Mesenchymal stem cell (in vitro differentiated cells and primary cell): ENCODE measurements at regions not wholly inside any gene's neighbourhood (a gene's known extent, or its start where the extent isn't known, plus 50 kb on each side); places are given as distances from the start of the nearest gene placed in this dataset.
"Not testable (repeated sequence)": the region's sequence is repeated elsewhere in the genome, so short reads cannot be mapped to it uniquely, and the experiment has no call there.

Source experiments
- DNase-seq: peaks from one replicate; pipeline ENCODE4 v3.0.0-alpha.2; 2013
- H2AFZ ChIP-seq: one replicate; pipeline ENCODE4 v1.6.1; 2013; ENCODE audit warnings: low read depth, mild to moderate bottlenecking, control low read depth, inconsistent platforms, low read length, moderate library complexity
- H2AK5ac ChIP-seq: 2 replicates; pipeline ENCODE4 v1.6.1; 2013; ENCODE audit warnings: low read length, moderate library complexity, mild to moderate bottlenecking, inconsistent platforms; ENCODE audit not compliant: severe bottlenecking
- H2BK120ac ChIP-seq: one replicate; pipeline ENCODE4 v1.6.1; 2013; ENCODE audit warnings: low read depth, mild to moderate bottlenecking, inconsistent platforms, low read length, moderate library complexity
- H2BK12ac ChIP-seq, 2 experiments: one replicate each; pipeline ENCODE4 v1.6.1; 2013; ENCODE audit warnings: inconsistent platforms in 2 of 2, low read length in 2 of 2, mild to moderate bottlenecking in 2 of 2, moderate library complexity in 2 of 2, control low read depth in 1 of 2
- H2BK15ac ChIP-seq: one replicate; pipeline ENCODE4 v1.6.1; 2013; ENCODE audit warnings: mild to moderate bottlenecking, low read depth, inconsistent platforms; ENCODE audit not compliant: poor library complexity, severe bottlenecking
- H2BK5ac ChIP-seq: 2 replicates; pipeline ENCODE4 v1.6.1; 2013; ENCODE audit warnings: low read depth, mild to moderate bottlenecking, low read length, control low read depth, inconsistent platforms; ENCODE audit not compliant: poor library complexity, severe bottlenecking
- H3K14ac ChIP-seq, 2 experiments: one replicate each; pipeline ENCODE4 v1.6.1; 2013; ENCODE audit warnings: inconsistent platforms in 2 of 2, low read length in 2 of 2, control low read depth in 1 of 2, mild to moderate bottlenecking in 1 of 2, moderate library complexity in 1 of 2
- H3K18ac ChIP-seq, 2 experiments: one replicate each; pipeline ENCODE4 v1.6.1; 2013; ENCODE audit warnings: inconsistent platforms in 2 of 2, low read length in 2 of 2, control low read depth in 1 of 2, low read depth in 1 of 2, mild to moderate bottlenecking in 1 of 2
- H3K23ac ChIP-seq, 2 experiments: one replicate each; pipeline ENCODE4 v1.6.1; 2013; ENCODE audit warnings: inconsistent platforms in 2 of 2, low read length in 2 of 2, mild to moderate bottlenecking in 2 of 2, moderate library complexity in 2 of 2, control low read depth in 1 of 2
- H3K27ac ChIP-seq: 2 replicates; pipeline ENCODE4 v1.5.1; 2013; ENCODE audit warnings: mild to moderate bottlenecking, moderate library complexity, low read length, control low read depth, inconsistent platforms; ENCODE audit not compliant: poor library complexity, severe bottlenecking
- H3K27me3 ChIP-seq, 2 experiments: 2 replicates each; pipeline versions ENCODE4 v1.6.1 to v1.7.0; 2013; ENCODE audit warnings: low read length in 2 of 2, mild to moderate bottlenecking in 2 of 2, moderate library complexity in 2 of 2, control low read depth in 1 of 2, inconsistent platforms in 1 of 2; ENCODE audit not compliant: control insufficient read depth in 1 of 2, insufficient read depth in 1 of 2
- H3K36me3 ChIP-seq, 2 experiments: 2 replicates each; pipeline versions ENCODE4 v1.6.1 to v1.7.0; 2013; ENCODE audit warnings: low read length in 2 of 2, control low read depth in 1 of 2, inconsistent platforms in 1 of 2, low read depth in 1 of 2, mild to moderate bottlenecking in 1 of 2; ENCODE audit not compliant: insufficient read depth in 2 of 2, control insufficient read depth in 1 of 2
- H3K4ac ChIP-seq, 2 experiments: one replicate each; pipeline ENCODE4 v1.6.1; 2013; ENCODE audit warnings: inconsistent platforms in 2 of 2, low read length in 2 of 2, mild to moderate bottlenecking in 2 of 2, moderate library complexity in 2 of 2, control low read depth in 1 of 2, low read depth in 1 of 2
- H3K4me1 ChIP-seq: 2 replicates; pipeline ENCODE4 v1.6.1; 2013; ENCODE audit warnings: low read depth, low read length, control low read depth; ENCODE audit not compliant: control insufficient read depth, insufficient read depth
- H3K4me2 ChIP-seq: 2 replicates; pipeline ENCODE4 v1.6.1; 2013; ENCODE audit warnings: low read length, mild to moderate bottlenecking, inconsistent platforms; ENCODE audit not compliant: poor library complexity, severe bottlenecking
- H3K4me3 ChIP-seq, 2 experiments: 2 replicates each; pipeline versions ENCODE4 v1.5.1 to v1.7.0; 2013; ENCODE audit warnings: low read length in 2 of 2, mild to moderate bottlenecking in 2 of 2, control low read depth in 1 of 2, low read depth in 1 of 2; ENCODE audit not compliant: insufficient read depth in 1 of 2
- H3K79me1 ChIP-seq: replicated peaks from 2 replicates; pipeline ENCODE4 v1.6.1; 2013; ENCODE audit warnings: mild to moderate bottlenecking, control low read depth, low read length, inconsistent platforms; ENCODE audit not compliant: poor library complexity, severe bottlenecking
- H3K9ac ChIP-seq: 2 replicates; pipeline ENCODE4 v1.7.0; 2013; ENCODE audit warnings: mild to moderate bottlenecking, low read length, moderate library complexity
- H3K9me3 ChIP-seq: 2 replicates; pipeline ENCODE4 v1.7.0; 2013; ENCODE audit warnings: mild to moderate bottlenecking, low read length; ENCODE audit not compliant: control insufficient read depth
- H4K8ac ChIP-seq: one replicate; pipeline ENCODE4 v1.6.1; 2013; ENCODE audit warnings: inconsistent platforms, mild to moderate bottlenecking, low read length, moderate library complexity
- H4K91ac ChIP-seq: one replicate; pipeline ENCODE4 v1.6.1; 2013; ENCODE audit warnings: mild to moderate bottlenecking, low read length, inconsistent platforms
- WGBS: methylation state at CpG from one replicate; pipeline ENCODE4 v1.1.7; 2013; ENCODE audit warnings: mixed read lengths; 5-methylcytosine and 5-hydroxymethylcytosine counted together

- H3K9me3 ChIP-seq, result peaks cover 10% of the 10 kb centered on the region
- no peak overlapping the region for H2AFZ ChIP-seq
- H2BK120ac ChIP-seq, result no peak overlapping the region
- no peak overlapping the region for H4K91ac ChIP-seq
- H3K18ac ChIP-seq, result no peak overlapping the region
- no peak overlapping the region for H4K8ac ChIP-seq
- H3K4me1 ChIP-seq, result peaks cover 8% of the 10 kb centered on the region
- no peak overlapping the region for H2BK15ac ChIP-seq
- H3K4ac ChIP-seq, result no peak overlapping the region
- no peak overlapping the region for H3K23ac ChIP-seq
- H2BK5ac ChIP-seq, result no peak overlapping the region
- peaks cover 0 to 4% of the 10 kb centered on the region in 2 experiments for H3K27me3 ChIP-seq
- DNase-seq, result no peak
- H2BK12ac ChIP-seq, result no peak overlapping the region
- peak overlapping the region; percentile 27 for H2AK5ac ChIP-seq
- H3K4me2 ChIP-seq, result no peak overlapping the region
- WGBS, result 98% methylated on average over 4 of the region's 5 CpGs
- no peak overlapping the region for H3K14ac ChIP-seq
- no peaks in the 10 kb centered on the region for H3K36me3 ChIP-seq
- no peak overlapping the region for H3K27ac ChIP-seq
- no peak overlapping the region for H3K4me3 ChIP-seq
- no peaks in the 10 kb centered on the region for H3K79me1 ChIP-seq
- no peak overlapping the region for H3K9ac ChIP-seq
These were observed 163.3 kb downstream of the NUFIP1 start for GRCh38 chr13:44825953-44826352.

- H3K27me3 ChIP-seq, result not testable (repeated sequence)
These were observed 165.7 kb downstream of the NUFIP1 start for GRCh38 chr13:44823555-44823954.

GRCh38 chr13:44822291-44822690 lies 167.0 kb downstream of the NUFIP1 start:
- no peak overlapping the region for H3K4me3 ChIP-seq
- H3K4ac ChIP-seq, result no peak overlapping the region
- H3K9me3 ChIP-seq, result no peaks in the 10 kb centered on the region
- no peak overlapping the region for H4K91ac ChIP-seq
- H3K36me3 ChIP-seq, result no peaks in the 10 kb centered on the region
- H2BK12ac ChIP-seq, result no peak overlapping the region
- 92% methylated on average over 12 of the region's 12 CpGs for WGBS
- H2AK5ac ChIP-seq, result no peak overlapping the region
- no peak overlapping the region for H3K4me2 ChIP-seq
- H3K27ac ChIP-seq, result no peak overlapping the region
- H3K79me1 ChIP-seq, result no peaks in the 10 kb centered on the region
- no peak overlapping the region for H3K14ac ChIP-seq
- no peak overlapping the region for H3K23ac ChIP-seq
- H3K9ac ChIP-seq, result no peak overlapping the region
- H3K4me1 ChIP-seq, result peaks cover 15% of the 10 kb centered on the region
- H2BK120ac ChIP-seq, result no peak overlapping the region
- H2AFZ ChIP-seq, result no peak overlapping the region
- peaks cover 0 to 4% of the 10 kb centered on the region in 2 experiments for H3K27me3 ChIP-seq
- H4K8ac ChIP-seq, result no peak overlapping the region
- no peak overlapping the region for H3K18ac ChIP-seq
- H2BK5ac ChIP-seq, result no peak overlapping the region
- no peak for DNase-seq
- no peak overlapping the region for H2BK15ac ChIP-seq

More at GRCh38 chr13:44823555-44823954, 165.7 kb downstream of the NUFIP1 start:
- 96% methylated on average over 7 of the region's 7 CpGs for WGBS
- H3K4me1 ChIP-seq, result peaks cover 12% of the 10 kb centered on the region
- H3K14ac ChIP-seq, H3K4ac ChIP-seq, DNase-seq, H2BK5ac ChIP-seq, H3K18ac ChIP-seq, H2AFZ ChIP-seq, H3K9ac ChIP-seq, H4K91ac ChIP-seq, H3K4me2 ChIP-seq, H2BK12ac ChIP-seq, H3K79me1 ChIP-seq, H3K27ac ChIP-seq, H3K36me3 ChIP-seq, H2BK15ac ChIP-seq, H3K4me3 ChIP-seq, H4K8ac ChIP-seq, H3K23ac ChIP-seq, H2AK5ac ChIP-seq, H2BK120ac ChIP-seq, H3K9me3 ChIP-seq: not testable (repeated sequence)

- no peaks in the 10 kb centered on the region for H3K9me3 ChIP-seq
- H2BK15ac ChIP-seq, result no peak overlapping the region
- no peaks in the 10 kb centered on the region for H3K79me1 ChIP-seq
- no peak overlapping the region for H3K4me2 ChIP-seq
- H3K9ac ChIP-seq, result no peak overlapping the region
- H3K4me1 ChIP-seq, result peaks cover 14% of the 10 kb centered on the region
- no peak overlapping the region for H2AFZ ChIP-seq
- H2BK5ac ChIP-seq, result no peak overlapping the region
- H3K18ac ChIP-seq, result no peak overlapping the region
- no peaks in the 10 kb centered on the region for H3K36me3 ChIP-seq
- WGBS, result 60% methylated on average over 3 of the region's 6 CpGs
- no peak overlapping the region for H2BK120ac ChIP-seq
- no peak overlapping the region for H2AK5ac ChIP-seq
- no peak overlapping the region for H4K8ac ChIP-seq
- H3K27ac ChIP-seq, result no peak overlapping the region
- no peak overlapping the region for H2BK12ac ChIP-seq
- H4K91ac ChIP-seq, result no peak overlapping the region
- no peak overlapping the region for H3K23ac ChIP-seq
- DNase-seq, result peak; percentile 66
- no peak overlapping the region for H3K4me3 ChIP-seq
- H3K4ac ChIP-seq, result no peak overlapping the region
- no peak overlapping the region for H3K14ac ChIP-seq
- H3K27me3 ChIP-seq, result no peaks in the 10 kb centered on the region
These were observed 169.5 kb downstream of the NUFIP1 start for GRCh38 chr13:44819772-44820171.
